ENCODE measurements at regions not wholly inside any gene's neighbourhood (a gene's known extent, or its start where the extent isn't known, plus 50 kb on each side); places are given as distances from the start of the nearest gene placed in this dataset.

GRCh38 chr9:79799691-79800335 lies 228.0 kb downstream of the TLE4 start:
- no peak for DNase-seq

GRCh38 chr9:79798450-79798849 lies 226.7 kb downstream of the TLE4 start:
- no peak for DNase-seq

GRCh38 chr9:79796411-79796810 lies 224.6 kb downstream of the TLE4 start:
- no peak for DNase-seq

- DNase-seq, result no peak
These were observed 216.9 kb downstream of the TLE4 start for GRCh38 chr9:79788662-79789061.

GRCh38 chr9:79781263-79781662 lies 209.5 kb downstream of the TLE4 start:
- no peak for DNase-seq

GRCh38 chr9:79780559-79780958 lies 208.8 kb downstream of the TLE4 start:
- no peak for DNase-seq

GRCh38 chr9:79779901-79780300 lies 208.1 kb downstream of the TLE4 start:
- DNase-seq, result no peak

GRCh38 chr9:79778581-79778980 lies 206.8 kb downstream of the TLE4 start:
- no peak for DNase-seq

GRCh38 chr9:79776581-79776980 lies 204.8 kb downstream of the TLE4 start:
- DNase-seq, result no peak

Data from activated CD4-positive, alpha-beta T cell treated with anti-CD3 and anti-CD28 coated beads, Interleukin-2, Interleukin-6, amounts not matched to agents 100 ng/mL and 50 ng/mL, durations not matched to agents 16 hours and 8 hours (primary cell).